GM18498 (cell line): ENCODE measurements at regions not wholly inside any gene's neighbourhood (a gene's known extent, or its start where the extent isn't known, plus 50 kb on each side); places are given as distances from the start of the nearest gene placed in this dataset.
"Not testable (repeated sequence)": the region's sequence is repeated elsewhere in the genome, so short reads cannot be mapped to it uniquely, and the experiment has no call there.

Source experiments
- ATAC-seq: cut with Tn5 transposase; IDR thresholded peaks from one replicate; pipeline ENCODE4 v1.9.1; 2021; ENCODE audit warnings: mild to moderate bottlenecking, moderate library complexity; ENCODE audit not compliant: unreplicated experiment

DNA sequence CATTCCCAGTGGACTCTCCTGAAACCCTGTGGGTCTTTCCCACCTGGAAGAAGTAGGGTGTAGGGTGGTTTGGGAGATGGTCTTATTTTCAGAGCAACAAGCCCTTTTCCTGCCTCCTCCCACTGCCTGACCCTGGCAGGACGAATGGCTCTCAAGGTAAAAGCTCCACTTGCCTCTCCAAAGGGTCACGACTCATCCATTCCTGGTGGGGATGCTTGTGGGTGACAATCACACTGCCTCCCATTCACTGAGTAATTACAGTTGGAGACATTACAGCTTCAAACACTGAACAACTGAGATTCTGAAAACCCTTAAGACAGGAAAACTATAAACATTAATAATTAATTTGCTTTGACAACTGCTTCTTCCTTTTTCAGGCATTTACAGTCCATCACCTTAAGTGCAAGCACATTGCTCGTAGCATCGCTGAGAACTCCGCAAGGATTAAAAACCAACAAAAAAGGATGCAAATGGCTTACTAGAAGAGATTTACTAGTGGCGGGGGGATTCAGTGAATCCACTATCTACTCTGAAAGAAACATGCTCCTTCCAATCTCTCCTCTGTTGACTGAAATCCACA is 199.6 kb upstream of the IRS2 start:
- no peak for ATAC-seq

DNA sequence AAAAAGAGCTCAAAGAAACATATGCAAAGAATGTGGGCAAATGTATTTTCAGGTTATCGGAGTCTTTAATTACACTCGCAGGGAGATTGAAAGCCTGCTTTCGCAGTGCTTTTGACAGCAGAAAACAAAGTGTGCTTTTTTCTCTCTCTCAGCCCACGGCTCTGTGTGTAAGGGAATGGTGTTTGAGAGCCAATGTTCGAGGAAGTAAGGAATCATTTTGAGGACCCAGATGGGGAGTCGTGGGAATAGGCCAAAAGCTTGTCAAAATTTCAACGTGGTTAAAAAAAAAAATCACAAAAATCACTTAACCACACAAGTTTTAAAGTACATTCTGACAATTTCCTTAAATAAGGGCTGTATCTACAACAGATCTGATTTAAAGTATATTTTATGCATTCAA is 197.1 kb upstream of the IRS2 start:
- ATAC-seq: no peak

- no peak for ATAC-seq
Observed at GRCh38 chr13:109981000-109981399, 194.6 kb upstream of the IRS2 start.

DNA sequence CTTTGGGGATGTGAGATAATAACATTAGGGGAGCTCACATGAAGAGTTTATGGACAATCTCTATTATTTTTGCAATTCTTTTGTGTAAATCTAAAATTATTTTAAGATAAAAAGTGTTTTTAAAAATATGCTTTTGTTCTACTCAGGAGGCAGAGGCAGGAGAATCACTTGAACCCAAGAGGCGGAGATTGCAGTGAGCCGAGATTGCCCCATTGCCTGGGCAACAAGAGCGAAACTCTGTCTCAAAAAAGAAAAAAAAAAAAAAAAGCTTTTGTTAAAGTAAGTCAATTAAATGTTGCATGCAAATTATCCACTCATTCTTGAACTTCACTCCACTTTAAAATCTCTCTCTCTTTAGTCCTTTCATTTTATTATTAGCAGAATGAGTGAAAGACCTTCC is 193.3 kb upstream of the IRS2 start:
- not testable (repeated sequence) for ATAC-seq

DNA sequence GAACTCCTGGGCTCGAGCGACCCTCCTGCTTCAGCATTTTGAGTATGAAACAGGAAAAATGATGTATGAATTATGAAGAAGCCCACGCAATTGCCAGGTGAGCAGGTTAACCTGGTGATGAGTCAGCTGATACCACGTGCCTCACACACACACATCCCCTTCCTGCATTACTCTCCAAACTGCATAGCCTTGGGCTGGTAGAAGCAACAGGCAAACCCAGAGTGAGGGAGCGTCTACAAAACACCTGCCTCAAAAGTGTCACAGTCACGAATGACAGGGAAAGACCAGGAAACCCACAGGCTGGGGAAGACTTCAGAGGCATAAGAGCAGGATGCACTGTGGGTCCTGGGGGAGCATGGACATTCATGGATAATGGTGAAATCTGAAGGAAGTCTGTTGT is 192.8 kb upstream of the IRS2 start:
- ATAC-seq: no peak

- ATAC-seq: no peak
Observed at GRCh38 chr13:109977212-109977968, 191.0 kb upstream of the IRS2 start.

DNA sequence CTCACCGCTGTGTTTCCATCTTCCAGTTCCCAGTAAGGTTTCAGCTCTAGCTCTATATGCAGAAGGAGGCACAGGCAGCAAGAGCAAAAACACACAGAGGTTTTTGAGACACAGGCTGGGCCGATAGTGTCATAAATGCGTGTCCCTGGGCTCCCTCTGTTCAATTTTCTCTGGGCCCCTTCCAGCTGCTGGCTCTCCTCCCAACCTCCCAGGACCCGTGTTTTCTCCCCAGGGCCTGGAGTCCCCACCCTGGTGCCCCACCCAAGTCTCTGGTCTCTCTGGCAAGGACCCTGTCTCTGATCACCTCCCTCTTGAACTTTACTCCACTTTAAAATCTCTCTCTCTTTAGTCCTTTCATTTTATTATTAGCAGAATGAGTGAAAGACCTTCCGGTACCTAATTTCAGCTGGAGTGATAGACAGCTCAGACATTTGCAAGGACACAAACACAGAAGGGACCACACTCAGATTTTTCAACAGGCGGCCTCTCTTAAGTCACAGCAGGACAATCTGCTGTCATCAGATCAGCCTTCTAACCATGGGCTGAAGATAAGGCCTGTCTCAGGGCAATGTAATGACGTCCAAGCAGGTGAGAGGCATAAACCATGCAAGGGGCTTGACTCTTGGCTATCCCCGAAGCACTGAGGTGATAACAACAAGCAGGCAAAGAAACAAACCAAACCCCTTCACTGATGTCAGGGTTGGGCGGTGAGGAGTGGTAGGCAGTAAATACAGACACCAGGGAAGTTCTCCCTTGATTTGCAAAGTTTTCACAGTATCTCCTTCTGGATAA is 190.0 kb upstream of the IRS2 start:
- ATAC-seq: no peak

DNA sequence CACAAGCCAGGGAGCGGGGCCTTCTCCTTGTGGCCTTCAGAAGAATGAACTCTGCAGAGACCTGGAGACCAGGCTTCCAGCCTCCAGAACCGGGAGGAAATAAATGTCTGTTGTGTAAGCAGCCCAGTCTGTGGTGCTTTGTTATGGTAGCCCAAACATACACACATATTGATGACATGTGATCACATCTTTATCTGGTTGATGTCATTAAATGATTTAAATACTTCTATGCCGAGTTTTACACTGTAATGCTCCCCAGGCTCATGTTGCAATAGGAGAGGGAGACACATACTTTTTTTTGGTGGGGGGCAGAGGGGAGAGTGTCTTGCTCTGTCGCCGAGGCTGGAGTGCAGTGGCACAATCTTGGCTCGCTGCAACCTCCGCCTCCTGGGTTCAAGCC is 188.0 kb upstream of the IRS2 start:
- ATAC-seq: no peak

GRCh38 chr13:109973279-109973678 is 186.9 kb upstream of the IRS2 start:
- no peak for ATAC-seq

DNA sequence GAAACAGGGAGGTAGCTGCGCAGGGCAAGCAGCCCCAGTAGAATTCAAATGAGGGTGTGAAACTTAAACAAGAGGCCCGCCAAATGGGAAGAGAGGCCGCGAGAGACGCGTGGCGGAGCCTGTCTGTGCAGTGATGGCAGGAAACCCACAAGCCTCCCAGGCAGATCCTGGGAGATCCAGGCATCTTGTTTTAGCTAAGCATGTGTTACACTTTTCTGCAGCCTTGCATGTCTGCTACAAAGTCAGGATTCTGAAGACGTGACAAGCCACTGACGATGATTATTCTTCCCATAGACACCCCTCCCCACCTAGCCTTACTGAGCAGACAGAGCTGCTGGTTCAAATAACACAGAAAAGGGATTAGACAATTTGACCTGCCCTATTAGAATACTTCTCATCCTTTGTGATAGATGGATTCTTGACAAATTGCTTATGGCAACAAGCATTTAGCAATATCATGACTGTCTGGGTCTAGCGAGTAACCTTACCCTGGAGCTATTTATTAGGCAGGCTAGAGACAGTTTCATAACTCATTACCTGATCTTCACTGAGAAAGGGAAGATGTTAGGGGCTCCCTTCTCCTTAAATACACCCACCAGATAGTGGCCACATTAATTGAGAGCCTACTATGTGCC is 185.2 kb upstream of the IRS2 start:
- ATAC-seq: no peak

GRCh38 chr13:109971006-109971405 is 184.6 kb upstream of the IRS2 start:
- ATAC-seq: no peak

DNA sequence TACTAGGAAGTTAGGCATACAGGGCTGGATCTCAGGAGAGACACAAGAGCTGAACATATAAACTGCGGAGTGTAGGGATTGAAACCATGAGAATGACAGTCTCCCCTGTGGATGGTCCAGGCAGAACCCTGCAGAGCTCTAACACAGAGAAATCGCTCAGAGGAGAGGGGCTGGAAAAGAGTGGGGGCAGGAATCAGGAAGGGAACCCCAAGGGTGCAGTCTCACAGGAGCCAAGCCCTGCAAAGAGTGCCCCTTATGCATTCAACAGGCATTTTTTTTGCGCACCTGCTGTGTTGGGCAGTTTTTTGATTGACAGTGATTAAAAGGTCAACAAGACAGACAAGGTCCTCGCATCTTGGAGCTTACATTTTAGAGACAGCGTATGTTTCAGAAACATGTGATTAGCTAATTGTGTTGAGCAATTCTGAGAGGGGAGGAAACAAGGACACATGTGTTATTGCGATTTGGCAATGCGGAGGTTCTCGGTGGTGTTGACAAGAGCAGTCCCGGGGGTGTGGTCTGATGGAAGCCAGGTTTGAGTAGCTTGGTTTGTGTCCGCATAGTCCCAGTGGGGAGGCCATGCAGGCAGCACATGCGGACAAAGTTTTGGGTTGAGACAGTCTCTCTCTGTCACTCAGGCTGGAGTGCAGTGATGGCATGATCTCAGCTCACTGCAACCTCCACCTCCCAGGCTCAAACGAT is 182.6 kb upstream of the IRS2 start:
- ATAC-seq: no peak

DNA sequence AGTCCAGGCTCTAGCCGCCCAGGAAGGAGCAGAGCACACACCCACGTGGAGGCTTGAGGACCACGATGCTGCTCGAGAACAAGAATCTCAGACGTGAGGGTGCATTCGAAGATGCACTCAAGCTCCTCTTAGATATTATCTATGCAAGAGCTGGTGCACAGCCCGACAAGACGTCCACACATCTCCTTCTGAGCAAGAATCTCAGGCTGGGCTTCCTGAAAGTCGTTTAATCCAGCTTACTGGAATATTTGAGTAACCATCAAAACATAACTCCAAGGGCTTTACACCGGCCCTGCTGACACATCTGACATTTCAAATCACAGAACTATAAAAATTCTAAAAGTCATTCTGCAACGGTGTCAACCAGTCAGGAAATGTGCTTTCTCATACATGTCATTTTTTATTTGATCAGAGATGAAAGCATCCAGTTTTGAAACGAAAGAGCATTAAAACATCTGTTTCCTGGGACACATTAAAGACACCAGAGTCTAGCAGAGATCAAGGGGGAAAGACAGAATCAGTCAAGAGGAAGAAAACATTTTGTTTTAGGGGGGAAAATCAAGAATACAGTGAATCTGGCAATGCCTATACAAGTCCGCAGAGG is 177.7 kb upstream of the IRS2 start:
- no peak for ATAC-seq

DNA sequence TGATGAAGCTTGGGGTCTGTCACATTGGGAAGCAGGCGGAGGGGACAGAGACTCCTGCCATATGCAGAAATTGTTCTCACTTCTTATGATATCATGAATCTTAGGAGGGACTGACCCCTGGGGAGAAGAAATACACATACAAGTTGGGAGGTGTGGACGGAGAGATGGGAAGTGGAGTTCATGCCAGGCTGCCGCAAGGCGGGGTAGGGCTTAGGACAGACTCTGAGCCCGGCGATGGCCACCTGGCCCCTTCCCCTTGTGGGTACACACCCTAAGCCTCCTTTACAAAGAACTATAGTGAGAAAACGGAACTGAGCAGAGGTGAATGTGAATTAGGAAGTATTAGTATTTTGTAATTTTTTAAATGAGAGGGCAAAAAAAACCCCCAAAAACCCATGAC is 177.0 kb upstream of the IRS2 start:
- ATAC-seq: no peak

DNA sequence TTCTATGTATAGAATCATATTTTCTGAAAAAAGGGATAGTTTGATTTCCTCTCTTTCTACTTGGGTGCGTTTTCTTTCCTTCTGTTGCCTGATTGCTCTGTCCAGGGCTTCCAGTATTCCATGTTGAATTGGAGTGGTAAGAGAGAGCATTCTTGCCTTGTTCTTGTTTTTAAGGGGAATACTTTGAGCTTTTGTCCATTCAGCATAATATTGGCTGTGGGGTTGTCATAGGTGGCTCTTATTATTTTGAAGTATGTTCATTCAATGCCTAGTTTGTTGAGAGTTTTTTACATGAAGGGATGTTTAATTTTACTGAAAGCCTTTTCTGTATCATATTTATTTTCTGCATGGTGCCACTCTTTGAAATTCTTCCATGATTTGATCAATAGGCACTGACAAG is 173.5 kb upstream of the IRS2 start:
- no peak for ATAC-seq

DNA sequence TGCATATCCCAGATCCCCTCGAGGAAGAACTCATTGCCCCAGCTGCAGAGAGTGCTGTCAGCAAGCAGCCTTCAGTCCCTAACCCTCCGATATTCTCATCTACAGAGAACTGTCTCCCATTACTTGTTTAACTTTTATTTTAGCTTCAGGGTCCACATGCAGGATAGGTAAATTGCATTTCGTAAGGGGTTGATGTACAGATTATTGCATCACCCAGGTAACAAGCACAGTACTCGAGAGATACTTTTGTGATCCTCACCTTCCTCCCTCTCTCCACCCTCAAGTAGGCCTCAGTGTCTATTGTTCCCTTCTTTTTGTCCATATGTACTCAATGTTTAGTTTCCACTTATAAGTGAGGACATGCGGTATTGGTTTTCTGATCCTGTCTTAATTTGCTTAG is 171.5 kb upstream of the IRS2 start:
- no peak for ATAC-seq

DNA sequence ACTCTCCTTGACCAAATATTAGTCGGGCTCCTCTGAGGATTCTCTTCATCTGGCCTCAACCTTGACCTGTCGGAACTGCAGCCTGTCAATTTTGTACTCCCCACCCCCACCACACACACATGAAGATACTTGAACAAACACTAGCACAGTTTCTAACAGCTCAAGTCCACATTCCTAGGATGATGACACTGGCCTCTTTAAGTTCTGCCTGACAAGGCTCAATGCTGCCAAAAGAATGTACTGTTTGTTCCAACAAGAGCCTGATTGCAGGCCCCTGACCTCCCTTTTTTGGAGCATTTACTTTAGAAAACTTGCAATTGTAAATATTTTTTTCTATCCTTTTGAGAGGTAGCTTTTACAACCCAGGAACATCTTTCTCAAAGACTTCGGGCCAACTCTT is 169.2 kb upstream of the IRS2 start:
- no peak for ATAC-seq

GRCh38 chr13:109954441-109954840 is 168.1 kb upstream of the IRS2 start:
- ATAC-seq: no peak

DNA sequence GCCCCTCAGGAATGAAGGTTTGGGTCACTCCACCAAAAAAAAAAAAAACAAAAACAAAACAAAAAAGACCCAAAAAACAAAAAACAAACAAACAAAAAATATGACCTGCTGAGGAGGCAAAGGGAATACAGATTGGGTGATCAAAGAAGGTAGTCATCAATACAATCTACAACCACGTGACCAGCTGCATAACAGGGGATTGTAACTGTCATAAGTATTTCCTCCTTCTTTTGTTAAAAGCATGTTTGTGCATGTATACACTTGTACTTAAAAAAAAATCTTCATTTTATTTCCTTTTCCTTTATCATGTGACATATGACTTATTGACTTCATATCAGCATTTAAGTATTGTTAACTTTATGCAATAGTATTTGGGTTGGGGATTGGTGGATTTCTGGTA is 165.1 kb upstream of the IRS2 start:
- no peak for ATAC-seq

DNA sequence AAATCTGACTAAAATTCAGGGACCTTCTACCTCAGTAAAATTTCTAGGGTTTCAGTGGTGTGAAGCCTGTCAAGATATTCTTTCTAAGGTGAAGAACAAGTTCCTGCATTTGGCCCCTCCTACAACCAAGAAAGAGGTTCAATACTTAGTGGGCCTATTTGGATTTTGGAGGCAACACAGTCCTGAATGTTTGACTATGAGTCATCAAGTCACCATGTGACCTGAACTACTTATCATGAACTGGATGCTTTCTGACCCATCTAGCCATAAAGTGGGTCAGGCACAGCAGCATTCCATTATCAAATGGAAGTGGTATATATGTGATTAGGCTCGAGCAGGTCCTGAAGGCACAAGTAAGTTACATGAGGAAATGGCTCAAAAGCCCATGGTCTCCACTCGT is 163.0 kb upstream of the IRS2 start:
- ATAC-seq: no peak

DNA sequence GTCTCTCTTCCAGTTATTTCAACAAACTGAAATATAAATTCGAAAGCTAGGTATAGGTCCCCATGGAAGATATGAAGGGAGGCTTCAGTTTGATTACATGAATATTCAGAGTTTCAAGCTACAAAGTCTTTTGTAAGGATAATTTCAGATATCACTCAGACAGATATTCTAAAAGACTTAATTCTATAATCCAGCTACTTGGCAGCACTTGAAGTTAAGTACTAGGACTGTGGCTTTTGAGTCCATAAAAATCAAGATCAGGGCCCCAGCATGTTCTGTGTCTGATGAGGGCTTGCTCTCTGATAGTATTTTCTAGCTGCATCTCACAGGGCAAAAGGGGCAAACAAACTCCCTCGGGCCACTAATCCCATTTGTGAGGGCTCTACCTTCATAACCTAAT is 160.6 kb upstream of the IRS2 start:
- no peak for ATAC-seq
